Panc1 (cell line): ENCODE measurements at regions not wholly inside any gene's neighbourhood (a gene's known extent, or its start where the extent isn't known, plus 50 kb on each side); places are given as distances from the start of the nearest gene placed in this dataset.

Experiments
- ATAC-seq: fragments of 200-7000 bp; cut with Tn5 transposase; 2 replicates; pipeline ENCODE4 v1.9.1; 2020; ENCODE audit warnings: mild to moderate bottlenecking, moderate library complexity
- BruUV-seq: library from RNA; stranded (reverse); fragments of 400-500 nt; replicated peaks from 2 replicates; lab custom pipeline; 2021; lab: Mats Ljungman, UMichigan
- CTCF ChIA-PET: fragments of 300-600 bp; sonication (Branson Sonifier 250); formaldehyde crosslinking; loops from one replicate; lab custom pipeline; 2022; ENCODE audit warnings: antibody characterized with exemption; lab: Charles Lee
- POLR2A ChIA-PET: fragments of 300-600 bp; sonication (Branson Sonifier 250); formaldehyde crosslinking; loops from one replicate; lab custom pipeline; 2022; ENCODE audit warnings: antibody characterized with exemption; lab: Charles Lee
- DNase-seq: peaks from one replicate; pipeline ENCODE4 v3.0.0-alpha.2; 2010; ENCODE audit warnings: low read depth, low spot score
- H3K27ac ChIP-seq: 2 replicates; pipeline ENCODE4 v1.5.1; 2011; ENCODE audit warnings: mild to moderate bottlenecking, low read length, inconsistent platforms
- H3K27me3 ChIP-seq: fragments of 200-500 bp; sonication (Bioruptor generic); 2 replicates; pipeline ENCODE4 v1.6.0; 2014; ENCODE audit warnings: low read length, inconsistent platforms; ENCODE audit not compliant: control insufficient read depth, insufficient read depth
- H3K36me3 ChIP-seq: fragments of 200-500 bp; sonication (Bioruptor generic); 2 replicates; pipeline ENCODE4 v1.5.1; 2014; ENCODE audit warnings: inconsistent platforms, mild to moderate bottlenecking, low read length, moderate library complexity; ENCODE audit not compliant: control insufficient read depth, insufficient read depth
- H3K4me1 ChIP-seq: 2 replicates; pipeline ENCODE4 v1.5.1; 2011; ENCODE audit warnings: inconsistent platforms, mild to moderate bottlenecking, low read length, moderate library complexity; ENCODE audit not compliant: control insufficient read depth, insufficient read depth
- H3K4me3 ChIP-seq, 2 experiments: 2 replicates each; pipeline ENCODE4 v1.5.1; 2011 to 2012; ENCODE audit warnings: low read depth in 2 of 2, low read length in 2 of 2, mild to moderate bottlenecking in 2 of 2, inconsistent platforms in 1 of 2, moderate library complexity in 1 of 2
- H3K9me3 ChIP-seq: fragments of 200-500 bp; sonication (Bioruptor generic); 2 replicates; pipeline ENCODE4 v1.5.1; 2014; ENCODE audit warnings: low read depth, mild to moderate bottlenecking, inconsistent platforms, low read length, moderate library complexity; ENCODE audit not compliant: control insufficient read depth, insufficient read depth
- CTCF ChIP-seq: fragments of 450-650 bp; IDR thresholded peaks from 2 replicates; pipeline ENCODE4 v1.5.1; 2017; ENCODE audit warnings: mild to moderate bottlenecking
- POLR2AphosphoS5 ChIP-seq: IDR thresholded peaks from 2 replicates; pipeline ENCODE4 v1.6.1; 2012; ENCODE audit warnings: mild to moderate bottlenecking, low read depth, low read length, moderate library complexity
- REST ChIP-seq, 2 experiments: IDR thresholded peaks; 2 replicates each; pipeline ENCODE4 v1.6.1; 2011 to 2012; ENCODE audit warnings: low read depth in 2 of 2, control low read depth in 1 of 2, low read length in 1 of 2, mild to moderate bottlenecking in 1 of 2, moderate library complexity in 1 of 2; ENCODE audit not compliant: insufficient read depth in 1 of 2
- SIN3A ChIP-seq: IDR thresholded peaks from 2 replicates; pipeline ENCODE4 v1.6.1; 2012; ENCODE audit warnings: low read depth, mild to moderate bottlenecking, low read length, moderate library complexity, borderline replicate concordance; ENCODE audit not compliant: insufficient read depth
- TCF7L2 ChIP-seq: IDR thresholded peaks from 2 replicates; pipeline ENCODE4 v1.6.1; 2011; ENCODE audit warnings: mild to moderate bottlenecking, low read depth, low read length, inconsistent platforms
- in situ Hi-C: cut with HindIII; loops from 2 replicates; pipeline ENCODE4 v1.10.0; 2016; ENCODE audit warnings: low sequenced_read_pairs, low pct_unique_long_range_greater_than_20kb
- intact Hi-C: fragments of 100-400 bp; cut with micrococcal nuclease; formaldehyde crosslinking; loops from one replicate; pipeline ENCODE4 v1.10.0; 2022; ENCODE audit not compliant: unreplicated experiment

- Histone ChIP-seq H3K4me3 (no peak overlapping the region), H3K27ac (no peak overlapping the region), H3K4me1 (no peaks in the 10 kb centered on the region), H3K9me3 (no peaks in the 10 kb centered on the region), H3K27me3 (no peaks in the 10 kb centered on the region), H3K36me3 (no peaks in the 10 kb centered on the region)
- ChIA-PET POLR2A (no interaction called here), CTCF (no interaction called here)
- ATAC-seq (no peak), DNase-seq (no peak)
- TF ChIP-seq POLR2AphosphoS5 (no peak), REST (IDR thresholded peaks at IDR 0.05; ENCODE audit: insufficient read depth in 1 of 2, low read depth in 2 of 2, low read length in 1 of 2) (no peak), TCF7L2 (no peak), CTCF (no peak), SIN3A (no peak)
- intact Hi-C loops, result no loop called here
- BruUV-seq, result no TSS peak
- in situ Hi-C loops, result no loop called here
These were observed 175.8 kb upstream of the PLXNC1 start for GRCh38 chr12:93972411-93973208.

- POLR2A ChIA-PET, result interaction anchor here (0.6 kb wide), 1 partner anchor 1431 kb away, joined by 4 read pairs; no protein-coding TSS in a partner anchor
- BruUV-seq, result no TSS peak
- no peaks in the 10 kb centered on the region for H3K36me3 ChIP-seq
- ATAC-seq (no peak), DNase-seq (no peak)
- TF ChIP-seq CTCF (no peak), REST (IDR thresholded peaks at IDR 0.05; ENCODE audit: insufficient read depth in 1 of 2, low read depth in 2 of 2, low read length in 1 of 2) (no peak), POLR2AphosphoS5 (no peak), TCF7L2 (no peak), SIN3A (no peak)
- H3K27ac ChIP-seq, result no peak overlapping the region
- intact Hi-C loops, result no loop called here
- H3K9me3 ChIP-seq, result no peaks in the 10 kb centered on the region
- in situ Hi-C loops, result no loop called here
- CTCF ChIA-PET, result no interaction called here
- H3K27me3 ChIP-seq, result no peaks in the 10 kb centered on the region
- no peaks in the 10 kb centered on the region for H3K4me1 ChIP-seq
- no peak overlapping the region for H3K4me3 ChIP-seq
These were observed 174.1 kb upstream of the PLXNC1 start for GRCh38 chr12:93974252-93974651.
